ENCODE measurements at regions not wholly inside any gene's neighbourhood (a gene's known extent, or its start where the extent isn't known, plus 50 kb on each side); places are given as distances from the start of the nearest gene placed in this dataset.
"Not testable (repeated sequence)": the region's sequence is repeated elsewhere in the genome, so short reads cannot be mapped to it uniquely, and the experiment has no call there.

GRCh38 chr4:11130195-11130970, 298.3 kb downstream of the HS3ST1 start:
- peak; percentile 85 for DNase-seq (ENCODE audit: low read depth)

DNA sequence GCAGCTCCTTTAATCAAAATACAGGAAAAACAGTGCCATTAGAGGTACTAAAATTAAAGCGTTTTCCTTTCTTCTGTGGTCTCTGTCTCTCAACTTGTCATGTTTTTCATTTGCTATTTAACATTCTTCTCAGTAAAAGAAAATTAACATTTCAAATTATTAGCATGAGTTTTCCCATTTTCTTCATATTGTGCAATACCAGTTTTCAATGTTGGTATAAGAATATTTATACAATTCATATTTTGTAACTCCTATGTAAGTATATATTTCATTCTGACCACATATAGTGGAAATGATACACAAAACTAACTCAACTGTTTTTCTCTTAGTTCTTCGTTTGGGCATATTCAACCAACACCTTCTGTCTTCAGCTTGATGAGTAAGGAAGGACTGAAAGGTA, 308.3 kb downstream of the HS3ST1 start:
- DNase-seq (ENCODE audit: low read depth): no peak

DNA sequence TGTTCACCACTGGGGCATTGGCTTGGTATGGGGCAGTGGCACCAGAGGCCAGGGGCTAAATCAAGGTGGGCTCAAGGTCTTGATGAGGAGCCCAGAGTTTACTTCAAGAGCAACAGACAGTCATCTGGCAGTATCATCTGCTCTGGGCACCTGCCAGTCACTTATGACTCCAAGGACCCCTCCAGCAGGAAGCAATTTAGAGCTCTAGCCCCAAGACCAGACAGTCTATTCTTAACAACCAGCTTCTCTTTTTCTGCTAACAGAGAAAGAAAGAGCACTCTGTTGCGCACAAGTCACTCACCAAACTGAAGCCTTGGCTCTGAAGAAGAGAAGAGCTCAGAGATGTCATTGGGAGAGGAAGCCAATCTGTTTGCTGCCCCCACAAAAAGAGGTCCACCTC, 309.2 kb downstream of the HS3ST1 start:
- no peak for DNase-seq (ENCODE audit: low read depth)

- no peak for DNase-seq (ENCODE audit: low read depth)
Observed at GRCh38 chr4:11118513-11118912, 310.2 kb downstream of the HS3ST1 start.

- no peak for DNase-seq (ENCODE audit: low read depth)
Observed at GRCh38 chr4:11116940-11117339, 311.8 kb downstream of the HS3ST1 start.

- DNase-seq (ENCODE audit: low read depth): no peak
Observed at GRCh38 chr4:11111876-11112275, 316.8 kb downstream of the HS3ST1 start.

DNA sequence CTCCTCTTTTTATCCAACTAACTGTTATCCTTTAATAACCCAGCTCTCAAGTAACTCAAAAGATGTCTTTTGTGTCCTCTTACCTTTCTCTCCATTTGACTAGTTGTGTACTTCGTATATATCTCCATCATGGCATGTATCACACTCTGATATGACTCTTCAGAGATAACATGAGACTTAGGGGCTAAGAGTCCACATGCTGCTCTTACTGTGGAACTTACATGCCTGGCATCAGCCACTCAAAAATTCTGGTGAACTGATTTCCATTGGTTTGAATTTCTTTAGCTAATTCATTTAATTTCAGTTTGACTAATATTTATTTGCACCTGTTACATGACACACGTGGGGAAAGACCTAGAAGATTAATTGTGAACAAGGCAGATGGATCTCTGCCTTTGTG, 317.3 kb downstream of the HS3ST1 start:
- DNase-seq (ENCODE audit: low read depth): no peak

GRCh38 chr4:11106759-11107158, 321.9 kb downstream of the HS3ST1 start:
- DNase-seq (ENCODE audit: low read depth): no peak

- peak; percentile 66 for DNase-seq (ENCODE audit: low read depth)
Observed at GRCh38 chr4:11106190-11106589, 322.5 kb downstream of the HS3ST1 start.

DNA sequence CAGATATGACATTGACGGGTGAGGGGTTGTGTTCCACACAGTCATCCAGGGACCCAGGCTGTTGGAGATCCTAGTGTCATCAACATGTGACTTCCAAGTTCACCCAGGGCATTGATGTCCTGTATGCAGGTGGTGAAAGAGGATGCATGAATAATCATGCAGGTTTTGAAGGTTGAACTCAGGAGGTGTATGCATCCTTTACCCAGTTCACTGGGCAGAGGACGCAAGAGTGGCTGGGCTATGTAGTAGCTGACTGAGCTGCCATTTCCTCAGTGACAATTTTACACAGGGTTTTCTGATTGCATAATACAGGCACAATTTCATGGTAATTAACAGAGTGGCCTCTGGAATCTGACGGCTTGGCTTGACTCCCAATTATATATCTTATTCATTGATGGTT, 323.0 kb downstream of the HS3ST1 start:
- DNase-seq (ENCODE audit: low read depth): no peak

DNA sequence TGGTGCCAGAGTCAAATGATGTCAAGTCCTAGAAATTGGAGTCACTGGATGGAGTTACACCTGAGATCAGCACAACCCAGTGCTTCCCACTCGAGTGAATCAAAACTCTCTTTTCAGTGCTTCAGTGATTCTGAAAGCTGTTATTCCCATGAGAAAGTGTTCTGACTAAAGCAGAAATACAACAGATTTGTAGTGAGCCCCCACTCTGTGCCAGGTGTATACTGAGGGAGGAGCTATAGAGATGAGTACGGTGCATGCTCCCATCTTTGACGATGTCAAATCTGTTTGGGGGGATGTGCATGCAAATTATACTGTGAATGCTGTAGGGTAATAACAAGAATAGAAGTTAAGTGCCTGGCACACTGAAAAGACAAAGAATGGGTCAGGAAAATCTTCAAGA, 330.2 kb downstream of the HS3ST1 start:
- no peak for DNase-seq (ENCODE audit: low read depth)

GRCh38 chr4:11097725-11098124, 331.0 kb downstream of the HS3ST1 start:
- no peak for DNase-seq (ENCODE audit: low read depth)

DNA sequence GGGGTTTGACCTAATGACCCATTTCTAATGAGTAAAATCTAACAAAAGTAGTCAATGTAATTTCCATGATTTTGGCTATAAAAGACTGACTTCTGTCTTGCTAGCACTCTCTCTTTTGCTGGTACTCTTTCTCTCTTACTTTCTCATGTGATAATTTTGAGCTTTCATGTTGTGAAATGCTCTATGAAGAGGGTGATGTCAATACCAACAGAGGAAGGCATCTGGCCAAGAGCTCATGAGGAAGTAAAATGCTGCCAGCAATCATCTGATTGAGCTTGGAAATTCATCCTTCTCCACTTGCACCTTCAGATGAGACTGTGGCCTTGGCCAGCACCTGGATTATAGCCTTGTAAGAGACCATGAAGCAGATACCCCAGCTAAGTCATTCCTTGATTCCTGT, 347.7 kb downstream of the HS3ST1 start:
- DNase-seq (ENCODE audit: low read depth): no peak

DNA sequence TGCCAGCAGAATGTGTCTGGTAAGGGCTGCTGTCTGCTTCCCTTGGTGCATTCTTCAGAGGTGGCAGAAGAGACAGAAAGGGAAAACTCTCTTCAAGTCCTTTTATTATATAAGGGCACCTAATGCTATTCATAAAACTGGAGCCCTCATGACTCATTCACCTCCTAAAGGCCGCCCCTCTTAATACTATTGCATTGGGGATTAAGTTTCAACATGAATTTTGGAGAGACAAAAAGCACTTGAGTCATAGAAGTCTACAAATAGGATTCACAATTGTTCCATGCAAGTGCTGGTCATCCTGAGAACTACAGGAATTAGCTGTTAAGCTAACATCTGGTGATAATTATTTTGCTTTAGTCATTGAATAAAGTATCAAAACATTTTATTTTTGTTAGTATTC, 349.5 kb downstream of the HS3ST1 start:
- DNase-seq (ENCODE audit: low read depth): peak; percentile 62

GRCh38 chr4:11074581-11075241, 354.0 kb downstream of the HS3ST1 start:
- DNase-seq (ENCODE audit: low read depth): no peak

- peak; percentile 69 for DNase-seq (ENCODE audit: low read depth)
Observed at GRCh38 chr4:11073621-11074051, 355.1 kb downstream of the HS3ST1 start.

GRCh38 chr4:11072999-11073398, 355.7 kb downstream of the HS3ST1 start:
- no peak for DNase-seq (ENCODE audit: low read depth)

DNA sequence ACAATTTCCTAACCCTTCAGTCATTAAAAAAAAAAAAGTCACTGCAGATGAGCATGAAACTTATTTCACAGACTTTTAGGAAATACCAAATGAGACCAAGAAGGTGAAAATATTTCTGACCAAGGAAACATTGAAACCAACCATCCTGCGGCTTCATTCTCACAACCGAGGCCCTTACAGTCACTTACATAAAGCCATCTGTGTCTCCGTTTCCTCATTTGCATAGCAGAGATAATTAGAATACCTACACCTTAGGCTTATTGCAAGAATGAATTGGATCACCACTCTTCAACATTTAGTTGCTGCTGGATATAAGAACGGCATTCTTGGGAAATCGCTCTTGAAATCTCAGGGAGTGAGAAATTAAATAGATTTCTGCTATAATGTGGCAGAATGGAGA, 356.2 kb downstream of the HS3ST1 start:
- no peak for DNase-seq (ENCODE audit: low read depth)

DNA sequence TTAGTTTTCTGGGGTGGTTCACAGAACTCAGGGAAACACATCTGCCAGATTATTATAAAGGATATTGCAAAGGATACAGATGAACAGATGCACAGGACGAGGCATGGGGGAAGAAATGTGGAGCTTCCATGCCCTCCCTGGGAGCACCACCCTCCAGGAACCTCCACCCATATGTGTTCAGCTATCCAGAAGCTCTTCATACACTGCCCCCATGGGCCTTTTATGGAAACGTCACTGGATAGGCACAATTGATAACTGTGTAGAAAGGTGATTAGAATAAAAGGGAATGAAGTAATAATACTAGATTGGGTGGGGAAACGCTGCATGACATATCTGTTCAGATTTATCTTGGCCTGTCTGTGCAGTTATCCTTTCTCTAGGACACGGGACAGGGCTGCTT, 357.9 kb downstream of the HS3ST1 start:
- DNase-seq (ENCODE audit: low read depth): no peak

- no peak for DNase-seq (ENCODE audit: low read depth)
Observed at GRCh38 chr4:11069581-11070211, 359.0 kb downstream of the HS3ST1 start.

DNA sequence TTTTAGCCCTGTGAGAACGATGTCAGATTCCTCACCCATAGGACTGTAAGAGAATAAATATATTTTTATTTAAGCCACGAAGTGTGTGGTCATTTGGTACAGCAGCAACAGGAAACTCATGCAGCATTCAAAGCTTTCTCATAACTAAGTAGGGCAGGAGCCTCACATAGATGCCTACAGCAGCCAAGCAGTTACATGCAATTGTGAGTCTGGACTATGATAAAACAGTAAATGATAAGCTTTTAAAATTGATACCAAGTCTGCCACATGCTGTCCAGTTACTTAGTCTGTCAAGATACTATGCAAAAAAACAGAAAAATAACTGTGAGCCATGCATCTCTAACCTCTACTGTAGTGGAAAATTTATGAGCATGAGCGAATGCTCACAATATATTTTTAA, 359.6 kb downstream of the HS3ST1 start:
- DNase-seq (ENCODE audit: low read depth): no peak

DNA sequence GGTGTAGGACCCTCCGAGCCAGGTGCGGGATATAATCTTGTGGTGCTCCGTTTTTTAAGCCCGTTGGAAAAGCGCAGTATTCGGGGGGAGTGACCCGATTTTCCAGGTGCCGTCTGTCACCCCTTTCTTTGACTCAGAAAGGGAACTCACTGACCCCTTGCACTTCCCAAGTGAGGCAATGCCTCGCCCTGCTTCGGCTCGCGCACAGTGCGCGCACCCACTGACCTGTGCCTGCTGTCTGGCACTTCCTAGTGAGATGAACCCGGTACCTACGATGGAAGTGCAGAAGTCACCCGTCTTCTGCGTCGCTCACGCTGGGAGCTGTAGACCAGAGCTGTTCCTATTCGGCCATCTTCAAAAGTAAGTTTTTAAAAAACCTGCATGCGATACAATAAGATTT, 362.1 kb downstream of the HS3ST1 start:
- not testable (repeated sequence) for DNase-seq (ENCODE audit: low read depth)

DNA sequence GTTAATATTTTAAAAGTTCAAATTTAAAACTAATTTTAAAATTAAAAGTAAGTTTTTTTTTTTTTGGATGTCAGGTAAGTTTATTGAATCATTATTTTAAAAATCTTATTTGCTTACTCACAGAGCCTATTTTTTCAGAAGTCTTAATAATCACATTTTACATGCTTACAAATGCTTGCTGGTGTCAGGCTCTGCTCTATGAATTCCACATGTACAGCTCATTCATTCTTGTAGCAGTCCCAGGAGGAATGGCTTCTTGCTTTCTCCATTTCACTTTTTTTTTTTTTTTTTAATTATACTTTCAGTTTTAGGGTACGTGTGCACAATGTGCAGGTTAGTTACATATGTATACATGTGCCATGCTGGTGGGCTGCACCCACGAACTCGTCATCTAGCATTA, 368.1 kb downstream of the HS3ST1 start:
- not testable (repeated sequence) for DNase-seq (ENCODE audit: low read depth)
